H1 (cell line): ENCODE measurements at regions not wholly inside any gene's neighbourhood (a gene's known extent, or its start where the extent isn't known, plus 50 kb on each side); places are given as distances from the start of the nearest gene placed in this dataset.

ENCODE experiments used
- CTCF ChIA-PET: fragments of 300-600 bp; sonication (Branson Sonifier 250); formaldehyde crosslinking; loops from one replicate; lab custom pipeline; 2021; ENCODE audit not compliant: partially characterized antibody; lab: Charles Lee
- POLR2A ChIA-PET: fragments of 300-600 bp; sonication (Branson Sonifier 250); formaldehyde crosslinking; loops from one replicate; lab custom pipeline; 2021; ENCODE audit warnings: inconsistent platforms; ENCODE audit not compliant: partially characterized antibody; lab: Charles Lee
- DNase-seq, 2 experiments: peaks; one replicate each; pipeline versions ENCODE4 v3.0.0 to v3.0.0-alpha.2; 2010 to 2022; ENCODE audit warnings: low spot score in 2 of 2, low read depth in 1 of 2, mixed read lengths in 1 of 2
- FAIRE-seq: peaks from 2 replicates; lab custom pipeline; 2011; peaks lifted over from hg19 to GRCh38; lab: Jason Lieb, UNC
- H2AFZ ChIP-seq: 2 replicates; pipeline ENCODE4 v1.8.1; 2012; ENCODE audit warnings: low read length, inconsistent platforms
- H2AK5ac ChIP-seq: 2 replicates; pipeline ENCODE4 v1.6.1; 2013; ENCODE audit warnings: low read depth, low read length
- H2BK120ac ChIP-seq: replicated peaks from 2 replicates; pipeline ENCODE3; 2013; ENCODE audit warnings: low read depth, low read length, inconsistent platforms
- H2BK12ac ChIP-seq: 2 replicates; pipeline ENCODE4 v1.6.1; 2013; ENCODE audit warnings: low read depth, low read length
- H2BK15ac ChIP-seq: 2 replicates; pipeline ENCODE4 v1.6.1; 2013; ENCODE audit warnings: low read length
- H2BK20ac ChIP-seq: 2 replicates; pipeline ENCODE4 v1.6.1; 2013; ENCODE audit warnings: low read length
- H2BK5ac ChIP-seq: 2 replicates; pipeline ENCODE4 v1.6.1; 2013; ENCODE audit warnings: low read depth, low read length
- H3K14ac ChIP-seq: 2 replicates; pipeline ENCODE4 v1.6.1; 2013; ENCODE audit warnings: inconsistent platforms; ENCODE audit not compliant: insufficient read length
- H3K18ac ChIP-seq: 2 replicates; pipeline ENCODE4 v1.6.1; 2013; ENCODE audit warnings: low read length; ENCODE audit errors: extremely low read depth
- H3K23ac ChIP-seq: 2 replicates; pipeline ENCODE4 v1.6.1; 2013; ENCODE audit warnings: inconsistent platforms; ENCODE audit not compliant: insufficient read length
- H3K23me2 ChIP-seq: 2 replicates; pipeline ENCODE4 v1.6.1; 2013; ENCODE audit warnings: low read depth, low read length
- H3K27ac ChIP-seq: 2 replicates; pipeline ENCODE4 v1.6.1; 2011; ENCODE audit warnings: low read depth, low read length, inconsistent platforms
- H3K27me3 ChIP-seq, 4 experiments: replicated peaks in 1 of 4; 1 replicate in 1 of 4; 2 replicates in 3 of 4; pipeline versions ENCODE4 v1.6.1 to v1.8.1; 2011 to 2013; ENCODE audit warnings: low read length in 3 of 4, mild to moderate bottlenecking in 3 of 4, inconsistent platforms in 2 of 4, mixed read lengths in 2 of 4, moderate library complexity in 1 of 4; ENCODE audit not compliant: control insufficient read depth in 3 of 4, insufficient read depth in 3 of 4; ENCODE audit errors: extremely low read depth in 1 of 4
- H3K36me3 ChIP-seq, 4 experiments: 2 replicates each; pipeline versions ENCODE4 v1.6.1 to v1.8.1; 2011 to 2013; ENCODE audit warnings: mild to moderate bottlenecking in 4 of 4, low read length in 3 of 4, moderate library complexity in 2 of 4, control low read depth in 1 of 4, inconsistent platforms in 1 of 4; ENCODE audit not compliant: insufficient read depth in 4 of 4, control insufficient read depth in 2 of 4
- H3K4ac ChIP-seq: replicated peaks from 2 replicates; pipeline ENCODE3; 2013; ENCODE audit warnings: low read length, low read depth, mixed read lengths, inconsistent platforms; ENCODE audit not compliant: insufficient read length
- H3K4me1 ChIP-seq, 4 experiments: replicated peaks in 1 of 4; 1 replicate in 1 of 4; 2 replicates in 3 of 4; pipeline versions ENCODE4 v1.6.1 to v1.8.1; 2011 to 2013; ENCODE audit warnings: low read length in 3 of 4, inconsistent platforms in 2 of 4, mixed read lengths in 1 of 4; ENCODE audit not compliant: insufficient read depth in 4 of 4, control insufficient read depth in 3 of 4
- H3K4me2 ChIP-seq, 2 experiments: 2 replicates each; pipeline versions ENCODE4 v1.6.1 to v1.8.1; 2011 to 2013; ENCODE audit warnings: low read depth in 2 of 2, low read length in 2 of 2, control low read depth in 1 of 2, inconsistent platforms in 1 of 2, mild to moderate bottlenecking in 1 of 2; ENCODE audit not compliant: insufficient read depth in 1 of 2
- H3K4me3 ChIP-seq, 4 experiments: fragments of 200-600, 300-600 bp in 1 of 4; sonication (generic), shearing (Covaris generic), sonication (Bioruptor Twin) in 1 of 4; 2 replicates each; pipeline versions ENCODE4 v1.5.1 to v1.8.1; 2011 to 2016; ENCODE audit warnings: low read length in 4 of 4, low read depth in 3 of 4, control low read depth in 2 of 4, inconsistent platforms in 2 of 4, mild to moderate bottlenecking in 2 of 4, mixed read lengths in 1 of 4, moderate library complexity in 1 of 4; ENCODE audit not compliant: insufficient read depth in 2 of 4; ENCODE audit errors: extremely low read depth in 1 of 4
- H3K56ac ChIP-seq: replicated peaks from 2 replicates; pipeline ENCODE3; 2013; ENCODE audit warnings: low read depth, mild to moderate bottlenecking, mixed read lengths, low read length, inconsistent platforms; ENCODE audit not compliant: insufficient read length
- H3K79me1 ChIP-seq: 2 replicates; pipeline ENCODE4 v1.6.1; 2013; ENCODE audit warnings: low read depth, low read length, control low read depth
- H3K79me2 ChIP-seq, 2 experiments: 2 replicates each; pipeline versions ENCODE4 v1.6.1 to v1.8.1; 2012 to 2013; ENCODE audit warnings: low read length in 2 of 2, mild to moderate bottlenecking in 2 of 2, inconsistent platforms in 1 of 2; ENCODE audit not compliant: insufficient read depth in 2 of 2, control insufficient read depth in 1 of 2
- H3K9ac ChIP-seq, 4 experiments: replicated peaks in 1 of 4; 1 replicate in 1 of 4; 2 replicates in 3 of 4; pipeline versions ENCODE4 v1.6.1 to v1.8.1; 2011 to 2013; ENCODE audit warnings: low read depth in 3 of 4, low read length in 3 of 4, control low read depth in 2 of 4, mild to moderate bottlenecking in 2 of 4, moderate library complexity in 2 of 4, inconsistent platforms in 1 of 4; ENCODE audit errors: extremely low read depth in 1 of 4
- H3K9me3 ChIP-seq, 2 experiments: 2 replicates each; pipeline versions ENCODE4 v1.6.1 to v1.8.1; 2012 to 2013; ENCODE audit warnings: mild to moderate bottlenecking in 2 of 2, moderate library complexity in 2 of 2, control low read depth in 1 of 2, inconsistent platforms in 1 of 2, low read depth in 1 of 2, low read length in 1 of 2, mixed read lengths in 1 of 2; ENCODE audit not compliant: insufficient read depth in 2 of 2
- H4K20me1 ChIP-seq, 2 experiments: replicated peaks in 1 of 2; 2 replicates each; pipeline versions ENCODE3 to v1.8.1; 2011 to 2013; ENCODE audit warnings: inconsistent platforms in 2 of 2, low read length in 2 of 2, mild to moderate bottlenecking in 1 of 2; ENCODE audit not compliant: insufficient read depth in 2 of 2, control insufficient read depth in 1 of 2
- H4K5ac ChIP-seq: 2 replicates; pipeline ENCODE4 v1.6.1; 2013; ENCODE audit warnings: low read length, low read depth, mixed read lengths, inconsistent platforms; ENCODE audit not compliant: insufficient read length
- H4K8ac ChIP-seq: 2 replicates; pipeline ENCODE4 v1.8.0; 2013; ENCODE audit warnings: mild to moderate bottlenecking, moderate library complexity, low read length, inconsistent platforms; ENCODE audit not compliant: insufficient read depth; ENCODE audit errors: extremely low read depth
- H4K91ac ChIP-seq: replicated peaks from 2 replicates; pipeline ENCODE3; 2013; ENCODE audit warnings: low read length, mixed read lengths, inconsistent platforms; ENCODE audit not compliant: insufficient read length
- BCL11A ChIP-seq, 2 experiments: IDR thresholded peaks; one replicate each; pipeline ENCODE4 v1.6.1; 2011; ENCODE audit warnings: low read depth in 2 of 2, low read length in 2 of 2, mild to moderate bottlenecking in 2 of 2
- CBX5 ChIP-seq: fragments of 300-800, 300-1000 bp; sonication (generic); IDR thresholded peaks from 2 replicates; pipeline ENCODE4 v1.7.1; 2016; ENCODE audit warnings: antibody characterized with exemption, low read length, low read depth
- CTBP2 ChIP-seq: IDR thresholded peaks from 2 replicates; pipeline ENCODE4 v1.7.0; 2011; ENCODE audit warnings: borderline replicate concordance, mild to moderate bottlenecking, moderate library complexity, mixed read lengths, low read length; ENCODE audit not compliant: insufficient read depth, insufficient read length
- GTF2F1 ChIP-seq: IDR thresholded peaks from 2 replicates; pipeline ENCODE4 v1.6.1; 2012; ENCODE audit warnings: low read depth, low read length, improper control_type of control experiment, borderline replicate concordance
- POU5F1 ChIP-seq: IDR thresholded peaks from 2 replicates; pipeline ENCODE4 v1.6.1; 2011; ENCODE audit warnings: low read depth, mild to moderate bottlenecking, low read length, moderate library complexity
- SIN3A ChIP-seq, 2 experiments: IDR thresholded peaks in 1 of 2; conservative IDR thresholded peaks in 1 of 2; 2 replicates each; pipeline ENCODE4 v1.6.1; 2011 to 2012; ENCODE audit warnings: low read length in 2 of 2, improper control_type of control experiment in 1 of 2, low read depth in 1 of 2, mild to moderate bottlenecking in 1 of 2
- SIRT6 ChIP-seq: IDR thresholded peaks from one replicate; pipeline ENCODE4 v1.7.1; 2012; ENCODE audit warnings: low read length, inconsistent platforms
- SP1 ChIP-seq: IDR thresholded peaks from 2 replicates; pipeline ENCODE4 v1.6.1; 2011; ENCODE audit warnings: low read depth, low read length
- ZNF274 ChIP-seq: IDR thresholded peaks from 2 replicates; pipeline ENCODE4 v1.7.0; 2012; ENCODE audit warnings: low read length, borderline replicate concordance; ENCODE audit errors: extremely low read depth
- WGBS, 2 experiments: shearing (Covaris generic) in 1 of 2; methylation state at CpG; one replicate each; pipeline versions ENCODE4 v1.1.6 to v1.1.7; 2013 to 2015; ENCODE audit warnings: low lambda C conversion rate in 2 of 2, mixed read lengths in 2 of 2, inconsistent platforms in 1 of 2, low coverage in 1 of 2, missing lambda C conversion rate in 1 of 2; ENCODE audit not compliant: insufficient replicate concordance in 2 of 2, insufficient coverage in 1 of 2, insufficient read length in 1 of 2; ENCODE audit errors: extremely low coverage in 1 of 2, missing lambda C conversion rate in 1 of 2; 5-methylcytosine and 5-hydroxymethylcytosine counted together
- TF ChIP-seq, protein P1 (sequence below): IDR thresholded peaks from 2 replicates; pipeline ENCODE4 v1.6.1; 2011; ENCODE audit warnings: low read length, improper control_type of control experiment

DNA sequence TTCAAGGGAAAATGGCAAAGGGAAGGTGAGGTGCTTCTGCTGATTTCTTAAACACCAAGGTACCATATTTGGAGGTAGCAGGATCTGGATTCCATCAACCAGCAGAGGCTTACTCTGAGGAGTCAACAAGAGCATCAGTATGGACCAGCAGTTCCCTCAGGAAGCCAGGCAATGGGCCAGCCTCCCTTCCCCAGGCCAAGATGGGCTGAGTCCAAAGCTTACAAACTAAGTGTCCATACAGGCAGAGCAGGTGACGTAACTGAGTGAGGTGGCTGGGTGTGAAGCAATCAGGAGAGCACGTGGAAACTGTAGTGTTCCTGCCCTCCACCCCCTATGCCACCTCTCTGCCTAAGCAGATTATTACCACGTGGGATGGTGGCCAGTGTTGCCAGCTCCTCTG, 134.2 kb upstream of the HNRNPA3 start:
- Histone ChIP-seq H3K4ac (no peak overlapping the region), H4K5ac (no peak overlapping the region), H3K36me3 (no peaks in the 10 kb centered on the region), H2BK12ac (no peak overlapping the region), H3K4me1 (peaks cover 0 to 4% (median 2%) of the 10 kb centered on the region in 4 experiments; a peak in 3 of 7 replicates), H3K79me2 (no peaks in the 10 kb centered on the region), H3K79me1 (no peaks in the 10 kb centered on the region), H3K14ac (no peak overlapping the region), H2BK20ac (no peak overlapping the region), H2BK5ac (no peak overlapping the region), H2BK15ac (no peak overlapping the region), H3K23ac (no peak overlapping the region), H3K4me3 (no peak overlapping the region), H2BK120ac (no peak overlapping the region), H3K27ac (no peak overlapping the region), H3K18ac (no peak overlapping the region), H2AK5ac (no peak overlapping the region), H4K20me1 (no peaks in the 10 kb centered on the region), H4K8ac (no peak overlapping the region), H2AFZ (no peak overlapping the region), H3K4me2 (no peak overlapping the region), H3K23me2 (no peaks in the 10 kb centered on the region), H3K27me3 (no peaks in the 10 kb centered on the region), H3K56ac (no peak overlapping the region), H4K91ac (no peak overlapping the region), H3K9ac (no peak overlapping the region), H3K9me3 (no peaks in the 10 kb centered on the region)
- DNase-seq (no peak), FAIRE-seq (no peak)
- ChIA-PET CTCF (interaction anchor here (1.0 to 1.2 kb wide), 3 partner anchors 14 to 70 kb away, joined by 3 to 5 read pairs (median 3); no protein-coding TSS in a partner anchor), POLR2A (no interaction called here)
- 88% methylated on average over 3 of the region's 3 CpGs; no CpG with 5 or more reads in 1 of the 2 experiments for WGBS, 2 experiments
- TF ChIP-seq POU5F1 (no peak), BCL11A (IDR thresholded peaks at IDR 0.05; ENCODE audit: low read depth in 2 of 2, low read length in 2 of 2) (no peak), GTF2F1 (no peak), CBX5 (no peak), SIN3A (conservative IDR thresholded peaks at IDR 0.05 in 1 of 2, IDR thresholded peaks at IDR 0.05 in 1 of 2; ENCODE audit: low read depth in 1 of 2, low read length in 2 of 2) (no peak), SIRT6 (no peak), ZNF274 (no peak), CTBP2 (no peak), SP1 (no peak)
- TF ChIP-seq, protein P1, sequence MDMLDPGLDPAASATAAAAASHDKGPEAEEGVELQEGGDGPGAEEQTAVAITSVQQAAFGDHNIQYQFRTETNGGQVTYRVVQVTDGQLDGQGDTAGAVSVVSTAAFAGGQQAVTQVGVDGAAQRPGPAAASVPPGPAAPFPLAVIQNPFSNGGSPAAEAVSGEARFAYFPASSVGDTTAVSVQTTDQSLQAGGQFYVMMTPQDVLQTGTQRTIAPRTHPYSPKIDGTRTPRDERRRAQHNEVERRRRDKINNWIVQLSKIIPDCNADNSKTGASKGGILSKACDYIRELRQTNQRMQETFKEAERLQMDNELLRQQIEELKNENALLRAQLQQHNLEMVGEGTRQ, result no peak
